ENCODE measurements at regions not wholly inside any gene's neighbourhood (a gene's known extent, or its start where the extent isn't known, plus 50 kb on each side); places are given as distances from the start of the nearest gene placed in this dataset.

DNA sequence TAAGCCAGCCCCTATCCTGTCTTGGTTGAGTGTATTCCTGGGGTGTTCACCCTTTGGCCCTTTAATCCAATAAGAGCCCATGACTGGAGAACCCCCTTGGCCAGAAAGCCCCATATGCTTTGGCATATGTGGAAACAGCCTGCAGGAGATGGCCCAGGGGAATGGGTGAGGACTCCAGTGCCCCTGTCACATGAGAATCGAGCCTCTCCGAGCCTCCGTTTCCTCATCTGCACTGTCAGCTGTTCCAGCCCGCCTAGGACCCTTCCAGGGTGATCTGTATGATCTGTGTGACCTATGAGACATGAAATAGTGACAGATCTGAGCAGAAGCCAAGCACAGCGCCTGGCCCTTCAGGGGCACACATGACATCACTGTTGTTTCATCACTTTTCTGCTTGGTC, 300.7 kb downstream of the ZNF536 start:
- Histone ChIP-seq H3K4me1 (peaks cover 0 to 18% (median 7%) of the 10 kb centered on the region in 9 donors), H3K27ac (no peak overlapping the region), H3K9me3 (no peaks in the 10 kb centered on the region), H3K4me3 (no peak overlapping the region), H3K27me3 (peaks cover 0 to 38% (median 25%) of the 10 kb centered on the region in 7 donors), H3K36me3 (no peaks in the 10 kb centered on the region)
- no peak for TF ChIP-seq CTCF (IDR thresholded peaks at IDR 0.05)
- no peak for ATAC-seq
- no peak for DNase-seq
- intact Hi-C loops (cut with DNase I): no loop called here
- WGBS, 2 donors: 69 to 72% methylated on average over 5 of the region's 5 CpGs

- H3K27me3 ChIP-seq: peaks cover 0 to 39% (median 25%) of the 10 kb centered on the region in 7 donors
- WGBS, 2 donors: 58% methylated on average over 9 of the region's 9 CpGs
- H3K4me3 ChIP-seq: no peak overlapping the region
- intact Hi-C loops (cut with DNase I): no loop called here
- H3K27ac ChIP-seq: peak overlapping the region in 3 of 10 donors; percentile 10 to 53 (median 15)
- no peaks in the 10 kb centered on the region for H3K36me3 ChIP-seq
- DNase-seq: peak; percentile 42 to 55
- peaks cover 0 to 18% (median 7%) of the 10 kb centered on the region in 9 donors for H3K4me1 ChIP-seq
- ATAC-seq: peak in 7 of 8 donors; percentile 54 to 92 (median 85)
- TF ChIP-seq CTCF (IDR thresholded peaks at IDR 0.05): no peak
- no peaks in the 10 kb centered on the region for H3K9me3 ChIP-seq
Measured at GRCh38 chr19:30671622-30672051, 299.5 kb downstream of the ZNF536 start.

DNA sequence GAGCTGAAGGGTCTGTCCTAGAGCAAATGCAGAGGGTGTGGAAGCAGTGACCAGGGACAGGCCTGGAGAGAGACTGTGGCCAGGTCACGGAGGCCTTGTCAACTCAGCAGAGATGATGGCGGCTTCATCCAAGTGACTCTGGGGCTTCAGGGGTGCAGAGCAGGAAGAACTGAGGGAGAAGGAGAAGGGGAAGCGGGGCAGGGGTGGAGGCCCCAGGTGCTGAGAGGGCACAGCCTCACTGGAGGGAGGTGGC, 299.1 kb downstream of the ZNF536 start:
- 90 to 96% methylated on average over 3 of the region's 3 CpGs for WGBS, 2 donors
- no peak for TF ChIP-seq CTCF (IDR thresholded peaks at IDR 0.05)
- intact Hi-C loops (cut with DNase I): no loop called here
- Histone ChIP-seq H3K9me3 (no peaks in the 10 kb centered on the region), H3K27ac (peak overlapping the region in 3 of 10 donors; percentile 10 to 53 (median 15)), H3K4me1 (peaks cover 0 to 18% (median 7%) of the 10 kb centered on the region in 9 donors), H3K4me3 (no peak overlapping the region), H3K36me3 (no peaks in the 10 kb centered on the region), H3K27me3 (peaks cover 0 to 39% (median 25%) of the 10 kb centered on the region in 7 donors)
- ATAC-seq: peak in 1 of 8 donors; percentile 7
- DNase-seq: no peak

DNA sequence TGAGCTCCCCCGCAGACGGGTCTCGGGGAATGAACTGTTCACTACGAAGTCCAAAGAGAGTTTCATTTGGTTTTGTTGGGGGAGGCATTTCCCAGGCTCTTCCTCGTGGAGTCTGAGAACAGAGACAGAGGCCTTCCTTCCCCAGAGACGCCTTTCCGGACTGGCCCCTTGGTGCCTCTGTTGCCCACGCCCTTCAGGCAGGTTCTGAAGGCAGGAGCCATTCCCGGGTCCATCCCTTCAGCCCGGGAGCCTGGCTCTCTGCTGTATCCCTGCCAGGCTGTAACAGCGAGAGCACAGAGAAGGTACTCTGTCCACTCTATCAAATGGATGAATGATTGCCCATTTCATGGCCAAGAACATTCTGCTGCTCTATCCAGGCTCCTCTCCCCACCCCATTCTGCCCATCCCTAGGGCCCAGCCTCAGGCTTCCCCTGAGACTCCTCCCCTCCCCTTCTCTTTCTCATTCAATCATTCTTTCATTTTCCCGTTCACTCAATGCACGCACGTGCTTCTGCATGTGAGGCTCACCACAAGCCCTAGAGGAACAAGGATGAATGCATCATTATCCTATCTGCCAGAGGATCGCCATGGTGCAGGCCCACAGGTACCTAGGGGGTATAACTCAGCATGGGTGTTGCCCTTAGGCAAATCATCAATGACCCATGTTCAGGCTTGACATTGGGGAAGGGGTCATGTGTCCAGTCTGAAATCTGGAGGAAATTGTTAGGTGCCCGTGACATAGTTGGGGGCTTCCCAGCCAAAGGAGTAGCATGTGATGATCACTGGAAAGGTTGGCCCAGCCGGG, 298.6 kb downstream of the ZNF536 start:
- DNase-seq (no peak), ATAC-seq (no peak)
- intact Hi-C loops (cut with DNase I): no loop called here
- H3K4me3 ChIP-seq: no peak overlapping the region
- H3K27ac ChIP-seq: peak overlapping the region in 2 of 10 donors; percentile 10 to 53
- H3K9me3 ChIP-seq: no peaks in the 10 kb centered on the region
- WGBS, 2 donors: 87 to 91% methylated on average over 17 of the region's 17 CpGs
- no peak for TF ChIP-seq CTCF (IDR thresholded peaks at IDR 0.05)
- H3K4me1 ChIP-seq: peaks cover 0 to 18% (median 7%) of the 10 kb centered on the region in 9 donors
- peaks cover 0 to 43% (median 26%) of the 10 kb centered on the region in 7 donors for H3K27me3 ChIP-seq
- H3K36me3 ChIP-seq: no peaks in the 10 kb centered on the region
